ENCODE measurements at regions not wholly inside any gene's neighbourhood (a gene's known extent, or its start where the extent isn't known, plus 50 kb on each side); places are given as distances from the start of the nearest gene placed in this dataset.

- Histone ChIP-seq H3K27me3 (no peaks in the 10 kb centered on the region), H3K4me1 (no peaks in the 10 kb centered on the region), H3K36me3 (no peaks in the 10 kb centered on the region), H3K27ac (no peak overlapping the region), H3K4me3 (no peak overlapping the region), H3K9me3 (no peaks in the 10 kb centered on the region)
- TF ChIP-seq POLR2AphosphoS5 (IDR thresholded peaks at IDR 0.05; ENCODE audit: insufficient read depth in 1 of 2, low read depth in 1 of 2): no peak
- TF ChIP-seq POLR2A (IDR thresholded peaks at IDR 0.05): no peak
- TF ChIP-seq CTCF (IDR thresholded peaks at IDR 0.05): no peak
- intact Hi-C loops (cut with DNase I): no loop called here
- DNase-seq (ENCODE audit: extremely low spot score in 2 of 2): no peak
Measured at GRCh38 chr1:99482286-99482685, 163.6 kb upstream of the PALMD start.

GRCh38 chr1:99482750-99483149 lies 163.2 kb upstream of the PALMD start:
- no peak overlapping the region for H3K27ac ChIP-seq
- intact Hi-C loops (cut with DNase I): no loop called here
- TF ChIP-seq CTCF (IDR thresholded peaks at IDR 0.05) (no peak), POLR2AphosphoS5 (IDR thresholded peaks at IDR 0.05; ENCODE audit: insufficient read depth in 1 of 2, low read depth in 1 of 2) (no peak), POLR2A (IDR thresholded peaks at IDR 0.05) (no peak)
- H3K9me3 ChIP-seq: no peaks in the 10 kb centered on the region
- H3K36me3 ChIP-seq: no peaks in the 10 kb centered on the region
- H3K4me3 ChIP-seq: no peak overlapping the region
- DNase-seq (ENCODE audit: extremely low spot score in 2 of 2): no peak
- no peaks in the 10 kb centered on the region for H3K4me1 ChIP-seq
- no peaks in the 10 kb centered on the region for H3K27me3 ChIP-seq

- intact Hi-C loops (cut with DNase I): no loop called here
- TF ChIP-seq CTCF (IDR thresholded peaks at IDR 0.05) (no peak), POLR2A (IDR thresholded peaks at IDR 0.05) (no peak), POLR2AphosphoS5 (IDR thresholded peaks at IDR 0.05; ENCODE audit: insufficient read depth in 1 of 2, low read depth in 1 of 2) (no peak)
- Histone ChIP-seq H3K36me3 (no peaks in the 10 kb centered on the region), H3K27ac (no peak overlapping the region), H3K27me3 (no peaks in the 10 kb centered on the region), H3K4me3 (no peak overlapping the region), H3K9me3 (no peaks in the 10 kb centered on the region), H3K4me1 (no peaks in the 10 kb centered on the region)
- DNase-seq (ENCODE audit: extremely low spot score in 2 of 2): no peak
Measured at GRCh38 chr1:99490031-99490430, 155.9 kb upstream of the PALMD start.

GRCh38 chr1:99496067-99496466 lies 149.8 kb upstream of the PALMD start:
- H3K27ac ChIP-seq: no peak overlapping the region
- H3K36me3 ChIP-seq: no peaks in the 10 kb centered on the region
- intact Hi-C loops (cut with DNase I): no loop called here
- no peak for DNase-seq (ENCODE audit: extremely low spot score in 2 of 2)
- H3K9me3 ChIP-seq: no peaks in the 10 kb centered on the region
- no peak for TF ChIP-seq POLR2AphosphoS5 (IDR thresholded peaks at IDR 0.05; ENCODE audit: insufficient read depth in 1 of 2, low read depth in 1 of 2)
- no peak for TF ChIP-seq POLR2A (IDR thresholded peaks at IDR 0.05)
- TF ChIP-seq CTCF (IDR thresholded peaks at IDR 0.05): no peak
- H3K4me1 ChIP-seq: no peaks in the 10 kb centered on the region
- H3K4me3 ChIP-seq: no peak overlapping the region
- no peaks in the 10 kb centered on the region for H3K27me3 ChIP-seq

- no peaks in the 10 kb centered on the region for H3K9me3 ChIP-seq
- no peak overlapping the region for H3K4me3 ChIP-seq
- H3K4me1 ChIP-seq: no peaks in the 10 kb centered on the region
- TF ChIP-seq CTCF (IDR thresholded peaks at IDR 0.05) (no peak), POLR2A (IDR thresholded peaks at IDR 0.05) (no peak), POLR2AphosphoS5 (IDR thresholded peaks at IDR 0.05; ENCODE audit: insufficient read depth in 1 of 2, low read depth in 1 of 2) (no peak)
- H3K27me3 ChIP-seq: no peaks in the 10 kb centered on the region
- no peak for DNase-seq (ENCODE audit: extremely low spot score in 2 of 2)
- H3K36me3 ChIP-seq: no peaks in the 10 kb centered on the region
- intact Hi-C loops (cut with DNase I): no loop called here
- H3K27ac ChIP-seq: no peak overlapping the region
Measured at GRCh38 chr1:99497690-99498089, 148.2 kb upstream of the PALMD start.

All from vagina (tissue), 2 donors.